ENCODE measurements at regions not wholly inside any gene's neighbourhood (a gene's known extent, or its start where the extent isn't known, plus 50 kb on each side); places are given as distances from the start of the nearest gene placed in this dataset.

GRCh38 chr5:145362266-145362665, 472.9 kb downstream of the PRELID2 start:
- H3K4me2 ChIP-seq (ENCODE audit: low read depth, low read length): no peak overlapping the region; the same call in 1 of the 2 replicates
- dilution Hi-C loops (cut with HindIII; ENCODE audit: low sequenced_read_pairs, unreplicated experiment): no loop called here
- peak overlapping the region; percentile 97 for H3K23ac ChIP-seq (ENCODE audit: low read depth, low read length)
- H4K8ac ChIP-seq (ENCODE audit: low read depth in 2 of 2, low read length in 2 of 2): peak overlapping the region; percentile 80 to 95
- H3K4me1 ChIP-seq (ENCODE audit: control insufficient read depth, insufficient read depth, low read length): peaks cover 14% of the 10 kb centered on the region
- H3K36me3 ChIP-seq (ENCODE audit: control insufficient read depth, insufficient read depth, low read length): no peaks in the 10 kb centered on the region
- no peak overlapping the region for H3K4me3 ChIP-seq (ENCODE audit: insufficient read depth, low read depth, low read length)
- peaks cover 3% of the 10 kb centered on the region; the same call in 1 of the 2 replicates for H3K9me3 ChIP-seq (ENCODE audit: control insufficient read depth, insufficient read depth, low read length)
- H2AFZ ChIP-seq (replicated peaks; ENCODE audit: low read length, poor library complexity): no peak overlapping the region
- ATAC-seq (ENCODE audit: low read depth) (peak; percentile 84), DNase-seq (peak; percentile 93)
- H2AK9ac ChIP-seq (replicated peaks; ENCODE audit: low read depth, low read length, poor library complexity): no peak overlapping the region
- H2BK20ac ChIP-seq (ENCODE audit: low read depth, low read length): peak overlapping the region; percentile 100
- H4K20me1 ChIP-seq (ENCODE audit: insufficient read depth, low read length): no peaks in the 10 kb centered on the region
- no peaks in the 10 kb centered on the region for H3K79me1 ChIP-seq (ENCODE audit: low read depth in 1 of 2, low read length in 2 of 2)
- H2BK120ac ChIP-seq (ENCODE audit: low read depth, low read length): peak overlapping the region; percentile 98
- intact Hi-C loops (cut with micrococcal nuclease): loop anchor here (5.0 kb wide), 2 partner anchors 115 to 465 kb away; no protein-coding TSS in a partner anchor
- peak overlapping the region; percentile 99 for H3K18ac ChIP-seq (ENCODE audit: low read depth, low read length)
- ChIA-PET CTCF (no interaction called here), POLR2A (ENCODE audit: unreplicated experiment) (no interaction called here)
- H3K4ac ChIP-seq (ENCODE audit: low read depth, low read length): peak overlapping the region; percentile 99; the same call in 1 of the 2 replicates
- no peak for TF ChIP-seq BHLHE40 (IDR thresholded peaks at IDR 0.05; ENCODE audit: low read depth, low read length)
- 0 out of 2 replicates have a peak, but pooled peaks have one; percentile 28 for TF ChIP-seq NFE2L2 (IDR thresholded peaks at IDR 0.05; ENCODE audit: low read depth, low read length)
- peak; percentile 36; the same call in 1 of the 2 replicates for TF ChIP-seq MAFK (IDR thresholded peaks at IDR 0.05; ENCODE audit: low read depth, low read length)
- peak; percentile 60 for TF ChIP-seq RCOR1 (IDR thresholded peaks at IDR 0.05; ENCODE audit: insufficient replicate concordance, low read length)
- TF ChIP-seq FOS (IDR thresholded peaks at IDR 0.05; ENCODE audit: low read depth, low read length): peak; percentile 82
- peak; percentile 46 for TF ChIP-seq CEBPB (IDR thresholded peaks at IDR 0.05; ENCODE audit: low read depth, low read length)
- TF ChIP-seq MXI1 (IDR thresholded peaks at IDR 0.05; ENCODE audit: borderline replicate concordance, low read depth, low read length): no peak
- no peak for TF ChIP-seq USF2 (IDR thresholded peaks at IDR 0.05; ENCODE audit: low read depth, low read length)
- H4K5ac ChIP-seq (ENCODE audit: low read depth, low read length): peak overlapping the region; percentile 96; the same call in 1 of the 2 replicates
- 0% methylated on average over 2 of the region's 2 CpGs; no CpG with 5 or more reads in 1 of the 2 experiments for WGBS, 2 experiments (ENCODE audit: extremely low coverage in 2 of 2, insufficient read length in 1 of 2)
- no peak overlapping the region for H3K9ac ChIP-seq (ENCODE audit: low read depth, low read length)
- in situ Hi-C loops (cut with MboI; ENCODE audit: low sequenced_read_pairs): no loop called here
- peak overlapping the region; percentile 99 for H2BK5ac ChIP-seq (ENCODE audit: low read depth, low read length, poor library complexity, severe bottlenecking)
- peak overlapping the region; percentile 85 for H3K14ac ChIP-seq (replicated peaks; ENCODE audit: low read depth, low read length)
- peak overlapping the region; percentile 100 for H4K91ac ChIP-seq (ENCODE audit: insufficient read depth, low read depth, low read length)
- H3K27ac ChIP-seq (ENCODE audit: insufficient read depth, low read length): peak overlapping the region; percentile 99
- peak overlapping the region; percentile 88 for H3K56ac ChIP-seq (ENCODE audit: extremely low read depth, insufficient read depth, low read length)
- no peak overlapping the region for H2AK5ac ChIP-seq (ENCODE audit: low read depth, low read length)
- H3K9me1 ChIP-seq (ENCODE audit: insufficient read depth, low read length): peaks cover 4% of the 10 kb centered on the region; the same call in 1 of the 2 replicates
- BruUV-seq (replicated peaks): no TSS peak
- peak overlapping the region; percentile 86; the same call in 1 of the 3 replicates for H2BK15ac ChIP-seq (ENCODE audit: low read depth, low read length)
- H3K27me3 ChIP-seq (ENCODE audit: control insufficient read depth, insufficient read depth, low read length): no peaks in the 10 kb centered on the region

Measured in IMR-90 (cell line).